ENCODE measurements at regions not wholly inside any gene's neighbourhood (a gene's known extent, or its start where the extent isn't known, plus 50 kb on each side); places are given as distances from the start of the nearest gene placed in this dataset.
"Not testable (repeated sequence)": the region's sequence is repeated elsewhere in the genome, so short reads cannot be mapped to it uniquely, and the experiment has no call there.

DNA sequence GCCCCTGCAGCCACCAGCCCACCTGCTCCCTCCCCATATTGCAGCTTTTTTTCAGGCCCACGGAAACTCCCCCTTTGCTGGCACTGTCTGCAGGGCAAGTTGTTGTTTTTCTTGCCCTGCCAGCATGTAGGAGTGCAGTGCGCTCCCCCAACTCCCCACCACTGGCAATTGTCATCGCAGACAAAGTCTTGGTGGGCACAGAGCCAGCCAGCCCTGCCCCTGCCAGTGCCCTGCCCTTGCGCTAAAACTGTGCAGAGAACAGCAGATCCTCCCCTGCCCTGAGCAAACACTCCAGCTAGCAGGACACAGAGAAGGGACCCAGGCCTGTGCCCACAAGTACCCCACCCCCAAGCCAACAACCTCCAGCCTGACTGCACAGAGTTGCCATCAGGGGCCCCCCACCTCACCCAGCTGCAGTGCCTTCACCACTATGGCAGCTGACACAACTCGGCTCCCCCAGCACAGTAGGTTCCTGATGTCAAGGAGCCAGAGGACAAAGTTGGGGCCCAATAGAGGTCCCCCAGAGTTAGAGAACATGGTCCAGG, 158.1 kb upstream of the ARHGAP42 start:
- no peaks in the 10 kb centered on the region for H3K9me2 ChIP-seq (replicated peaks; ENCODE audit: low read length)
- no peaks in the 10 kb centered on the region for H3K9me3 ChIP-seq (ENCODE audit: low read length)
- no peak overlapping the region for H3K4me2 ChIP-seq (ENCODE audit: low read length)
- no peak overlapping the region for H3K4me3 ChIP-seq (ENCODE audit: low read length)
- intact Hi-C loops (cut with micrococcal nuclease): no loop called here
- no peaks in the 10 kb centered on the region for H4K20me1 ChIP-seq (ENCODE audit: low read length)
- no peak overlapping the region for H3K9ac ChIP-seq (ENCODE audit: low read length)
- TF ChIP-seq EZH2 (IDR thresholded peaks at IDR 0.05; ENCODE audit: low read length, unreplicated experiment) (no peak), EZH2phosphoT487 (IDR thresholded peaks at IDR 0.05; ENCODE audit: borderline replicate concordance, low read length) (no peak)
- TF ChIP-seq, protein P1, sequence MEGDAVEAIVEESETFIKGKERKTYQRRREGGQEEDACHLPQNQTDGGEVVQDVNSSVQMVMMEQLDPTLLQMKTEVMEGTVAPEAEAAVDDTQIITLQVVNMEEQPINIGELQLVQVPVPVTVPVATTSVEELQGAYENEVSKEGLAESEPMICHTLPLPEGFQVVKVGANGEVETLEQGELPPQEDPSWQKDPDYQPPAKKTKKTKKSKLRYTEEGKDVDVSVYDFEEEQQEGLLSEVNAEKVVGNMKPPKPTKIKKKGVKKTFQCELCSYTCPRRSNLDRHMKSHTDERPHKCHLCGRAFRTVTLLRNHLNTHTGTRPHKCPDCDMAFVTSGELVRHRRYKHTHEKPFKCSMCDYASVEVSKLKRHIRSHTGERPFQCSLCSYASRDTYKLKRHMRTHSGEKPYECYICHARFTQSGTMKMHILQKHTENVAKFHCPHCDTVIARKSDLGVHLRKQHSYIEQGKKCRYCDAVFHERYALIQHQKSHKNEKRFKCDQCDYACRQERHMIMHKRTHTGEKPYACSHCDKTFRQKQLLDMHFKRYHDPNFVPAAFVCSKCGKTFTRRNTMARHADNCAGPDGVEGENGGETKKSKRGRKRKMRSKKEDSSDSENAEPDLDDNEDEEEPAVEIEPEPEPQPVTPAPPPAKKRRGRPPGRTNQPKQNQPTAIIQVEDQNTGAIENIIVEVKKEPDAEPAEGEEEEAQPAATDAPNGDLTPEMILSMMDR (conservative IDR thresholded peaks at IDR 0.05; ENCODE audit: low read depth, low read length): no peak
- no peaks in the 10 kb centered on the region for H3K36me3 ChIP-seq (ENCODE audit: low read depth, low read length)
- no peak for ATAC-seq
- H3K79me2 ChIP-seq (ENCODE audit: low read length): no peaks in the 10 kb centered on the region
- no peaks in the 10 kb centered on the region for H3F3A ChIP-seq (ENCODE audit: low read length, unreplicated experiment)
- ChIA-PET POLR2A (ENCODE audit: unreplicated experiment) (no interaction called here), CTCF (no interaction called here)
- H3K4me1 ChIP-seq (ENCODE audit: insufficient read depth, low read length): no peaks in the 10 kb centered on the region
- no peaks in the 10 kb centered on the region; the same call in 1 of the 2 replicates for H3K27me3 ChIP-seq (ENCODE audit: low read length)
- BruUV-seq (replicated peaks): no TSS peak
- H2AFZ ChIP-seq (ENCODE audit: low read length): no peak overlapping the region
- H3K27ac ChIP-seq (ENCODE audit: low read length): no peak overlapping the region
- no peak for DNase-seq

DNA sequence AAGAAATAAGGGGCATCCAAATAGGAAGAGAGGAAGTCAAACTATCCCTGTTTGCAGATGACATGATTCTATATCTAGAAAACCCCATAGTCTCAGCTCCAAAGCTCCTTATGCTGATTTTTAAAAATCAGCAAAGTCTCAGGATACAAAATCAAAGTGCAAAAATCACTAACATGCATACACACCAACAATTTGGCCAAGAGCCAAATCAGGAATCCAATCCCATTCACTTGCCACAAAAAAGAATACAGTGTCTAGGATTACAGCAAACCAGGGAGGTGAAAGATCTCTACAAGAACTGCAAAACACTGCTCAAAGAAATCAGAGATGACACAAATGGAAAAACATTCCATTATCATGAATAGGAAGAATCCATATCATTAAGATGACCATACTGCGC, 155.8 kb upstream of the ARHGAP42 start:
- BruUV-seq (replicated peaks); POLR2A ChIA-PET (ENCODE audit: unreplicated experiment); H3K79me2 ChIP-seq (ENCODE audit: low read length); H3K36me3 ChIP-seq (ENCODE audit: low read depth, low read length); H3K9me3 ChIP-seq (ENCODE audit: low read length); H3K4me1 ChIP-seq (ENCODE audit: insufficient read depth, low read length); H3K4me3 ChIP-seq (ENCODE audit: low read length); H3K27ac ChIP-seq (ENCODE audit: low read length); H2AFZ ChIP-seq (ENCODE audit: low read length); H3F3A ChIP-seq (ENCODE audit: low read length, unreplicated experiment); H4K20me1 ChIP-seq (ENCODE audit: low read length); H3K27me3 ChIP-seq (ENCODE audit: low read length); ATAC-seq; H3K9ac ChIP-seq (ENCODE audit: low read length); H3K4me2 ChIP-seq (ENCODE audit: low read length); intact Hi-C loops (cut with micrococcal nuclease); H3K9me2 ChIP-seq (replicated peaks; ENCODE audit: low read length); CTCF ChIA-PET: not testable (repeated sequence)
- DNase-seq: peak; percentile 12

DNA sequence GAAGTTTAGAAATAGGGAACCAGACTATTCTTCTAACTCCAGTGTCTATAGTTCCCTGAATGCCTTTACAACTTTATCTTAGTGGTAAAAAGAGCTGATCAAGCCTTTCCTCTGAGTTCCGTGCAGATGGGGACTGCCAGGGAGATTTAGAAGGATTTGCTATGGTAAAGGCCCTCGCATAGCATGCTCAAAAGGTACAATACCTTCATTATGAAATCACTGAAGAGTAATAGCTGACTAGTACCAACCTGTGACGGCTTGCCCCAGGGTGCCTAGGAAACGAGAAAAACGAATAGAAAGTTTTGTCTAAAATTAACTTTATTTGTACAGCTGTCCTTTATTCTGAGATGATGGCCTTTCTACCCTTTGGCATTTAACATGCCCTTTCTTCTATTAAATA, 150.1 kb upstream of the ARHGAP42 start:
- ChIA-PET POLR2A (ENCODE audit: unreplicated experiment) (no interaction called here), CTCF (no interaction called here)
- Histone ChIP-seq H3K9me2 (replicated peaks; ENCODE audit: low read length) (no peaks in the 10 kb centered on the region), H3K4me2 (ENCODE audit: low read length) (no peak overlapping the region), H3K27ac (ENCODE audit: low read length) (no peak overlapping the region), H4K20me1 (ENCODE audit: low read length) (no peaks in the 10 kb centered on the region), H3K9ac (ENCODE audit: low read length) (no peak overlapping the region), H3K27me3 (ENCODE audit: low read length) (peaks cover 28% of the 10 kb centered on the region; the same call in 1 of the 2 replicates), H3K9me3 (ENCODE audit: low read length) (no peaks in the 10 kb centered on the region), H3K36me3 (ENCODE audit: low read depth, low read length) (no peaks in the 10 kb centered on the region), H3K4me3 (ENCODE audit: low read length) (no peak overlapping the region), H2AFZ (ENCODE audit: low read length) (no peak overlapping the region), H3F3A (ENCODE audit: low read length, unreplicated experiment) (no peaks in the 10 kb centered on the region), H3K4me1 (ENCODE audit: insufficient read depth, low read length) (no peaks in the 10 kb centered on the region), H3K79me2 (ENCODE audit: low read length) (no peaks in the 10 kb centered on the region)
- ATAC-seq (no peak), DNase-seq (no peak)
- BruUV-seq (replicated peaks): no TSS peak
- intact Hi-C loops (cut with micrococcal nuclease): no loop called here
- TF ChIP-seq, protein P1 (conservative IDR thresholded peaks at IDR 0.05; ENCODE audit: low read depth, low read length): no peak
- no peak for TF ChIP-seq EZH2 (IDR thresholded peaks at IDR 0.05; ENCODE audit: low read length, unreplicated experiment)
- TF ChIP-seq EZH2phosphoT487 (IDR thresholded peaks at IDR 0.05; ENCODE audit: borderline replicate concordance, low read length): no peak

Data from PC-3 (cell line).